Urinary bladder (tissue), 3 donors: ENCODE measurements at regions not wholly inside any gene's neighbourhood (a gene's known extent, or its start where the extent isn't known, plus 50 kb on each side); places are given as distances from the start of the nearest gene placed in this dataset.
A peak's percentile ranks its signal among the peaks of the same experiment; 100 is the strongest.
"Not testable (repeated sequence)": the region's sequence is repeated elsewhere in the genome, so short reads cannot be mapped to it uniquely, and the experiment has no call there.

Experiments
- DNase-seq: peaks from one replicate; pipeline ENCODE4 v3.0.0-alpha.2; 2015; ENCODE audit errors: extremely low spot score
- H3K27ac ChIP-seq: one replicate; pipeline ENCODE4 v1.5.1; 2013; ENCODE audit warnings: low read depth, mild to moderate bottlenecking, moderate library complexity
- H3K36me3 ChIP-seq: one replicate; pipeline ENCODE4 v1.6.1; 2013; ENCODE audit warnings: mild to moderate bottlenecking, moderate library complexity; ENCODE audit not compliant: insufficient read depth
- H3K4me1 ChIP-seq: one replicate; pipeline ENCODE4 v1.6.1; 2013; ENCODE audit warnings: mild to moderate bottlenecking, moderate library complexity; ENCODE audit not compliant: insufficient read depth
- H3K4me3 ChIP-seq: one replicate; pipeline ENCODE4 v1.5.1; 2013; ENCODE audit warnings: low read depth, low read length
- WGBS: extraction: QIAGEN DNeasy Blood & Tissue Kit; methylation state at CpG from one replicate; pipeline ENCODE4 v1.1.7; 2013; 5-methylcytosine and 5-hydroxymethylcytosine counted together
- donor health status: healthy with polysubstance abuse.
- donor health status: healthy.

DNA sequence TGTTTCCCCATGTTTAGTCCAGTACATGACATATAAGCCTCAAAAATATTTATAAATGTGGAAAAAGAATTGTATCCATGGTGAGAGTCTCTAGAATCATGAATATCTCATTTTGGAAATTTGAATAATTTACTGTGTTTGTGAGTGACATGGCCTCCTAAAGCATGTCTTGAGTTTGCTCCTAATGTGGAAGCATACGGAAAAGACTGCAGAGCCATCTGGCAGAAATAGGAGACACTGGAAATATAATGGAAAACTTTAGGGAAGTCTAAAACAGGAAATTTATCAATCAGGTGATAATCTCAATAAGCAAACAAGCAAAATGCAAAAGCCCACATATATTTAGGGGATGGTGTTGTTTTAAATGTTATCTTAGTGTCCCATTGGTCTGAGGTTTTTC lies 465.0 kb downstream of the TDRD3 start:
- WGBS = 87% methylated on average over 1 of the region's 1 CpG
- DNase-seq = no peak
- H3K36me3 ChIP-seq = no peaks in the 10 kb centered on the region
- no peak overlapping the region for H3K4me3 ChIP-seq
- H3K27ac ChIP-seq = no peak overlapping the region
- H3K4me1 ChIP-seq = no peaks in the 10 kb centered on the region

DNA sequence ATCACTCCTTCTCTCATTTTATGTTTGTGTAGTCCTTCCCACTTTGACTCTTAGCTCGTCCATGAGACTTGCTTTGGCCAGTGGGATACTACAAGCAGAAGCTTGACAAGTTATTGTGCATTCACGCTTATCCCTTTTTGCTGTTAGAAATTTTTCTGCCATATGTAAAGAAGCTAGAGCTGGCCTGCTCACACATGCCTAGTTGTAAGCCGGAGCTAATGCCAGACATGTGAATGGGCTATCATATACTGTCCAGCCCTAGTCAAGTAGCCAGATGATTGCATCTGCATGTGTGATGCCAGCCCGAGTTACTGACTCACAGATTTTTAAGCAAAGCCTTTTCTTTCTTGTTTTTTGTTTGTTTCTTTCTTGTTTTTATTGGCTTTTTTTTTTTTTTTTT lies 460.7 kb downstream of the TDRD3 start:
- 87% methylated on average over 4 of the region's 4 CpGs for WGBS
- H3K27ac ChIP-seq = no peak overlapping the region
- DNase-seq = no peak
- no peaks in the 10 kb centered on the region for H3K36me3 ChIP-seq
- no peak overlapping the region for H3K4me3 ChIP-seq
- no peaks in the 10 kb centered on the region for H3K4me1 ChIP-seq

DNA sequence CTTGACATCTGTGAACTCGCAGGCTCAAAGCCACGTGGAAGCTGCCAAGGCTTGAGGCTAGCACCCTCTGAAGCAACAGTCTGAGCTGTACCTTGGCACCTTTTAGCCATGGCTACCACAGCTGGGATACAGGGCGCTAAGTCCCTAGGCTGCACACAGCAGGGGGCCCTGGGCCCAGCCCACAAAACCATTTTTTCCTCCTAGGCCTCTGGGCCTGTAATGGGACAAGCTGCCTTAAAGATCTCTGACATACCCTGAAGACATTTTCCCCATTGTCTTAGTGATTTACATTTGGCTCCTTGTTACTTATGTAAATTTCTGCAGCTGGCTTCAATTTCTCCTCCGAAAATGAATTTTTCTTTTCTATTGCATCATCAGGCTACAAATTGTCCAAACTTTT lies 455.9 kb downstream of the TDRD3 start:
- Histone ChIP-seq H3K36me3 (no peaks in the 10 kb centered on the region), H3K4me1 (no peaks in the 10 kb centered on the region), H3K4me3 (no peak overlapping the region), H3K27ac (no peak overlapping the region)
- 90% methylated on average over 4 of the region's 4 CpGs for WGBS
- no peak for DNase-seq

DNA sequence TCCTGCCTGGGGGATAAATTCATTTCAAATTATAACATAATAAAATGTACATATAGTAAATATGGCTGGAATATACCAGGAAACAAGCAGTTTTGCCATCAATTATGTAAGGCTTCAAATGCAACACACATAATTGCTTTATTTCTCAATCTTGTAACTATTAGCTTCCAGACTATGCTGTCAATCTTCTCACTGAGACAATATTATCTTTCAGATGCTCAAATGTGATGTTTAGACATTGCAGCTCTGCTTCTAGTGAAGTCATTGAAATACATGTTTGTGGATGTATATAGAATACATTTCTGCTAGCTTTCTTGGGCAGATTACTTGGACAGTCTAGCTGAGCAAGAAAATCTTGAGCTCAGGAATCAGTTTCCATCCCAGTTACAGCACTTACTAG lies 454.4 kb downstream of the TDRD3 start:
- Histone ChIP-seq H3K4me3 (no peak overlapping the region), H3K4me1 (no peaks in the 10 kb centered on the region), H3K27ac (no peak overlapping the region), H3K36me3 (no peaks in the 10 kb centered on the region)
- DNase-seq = no peak

DNA sequence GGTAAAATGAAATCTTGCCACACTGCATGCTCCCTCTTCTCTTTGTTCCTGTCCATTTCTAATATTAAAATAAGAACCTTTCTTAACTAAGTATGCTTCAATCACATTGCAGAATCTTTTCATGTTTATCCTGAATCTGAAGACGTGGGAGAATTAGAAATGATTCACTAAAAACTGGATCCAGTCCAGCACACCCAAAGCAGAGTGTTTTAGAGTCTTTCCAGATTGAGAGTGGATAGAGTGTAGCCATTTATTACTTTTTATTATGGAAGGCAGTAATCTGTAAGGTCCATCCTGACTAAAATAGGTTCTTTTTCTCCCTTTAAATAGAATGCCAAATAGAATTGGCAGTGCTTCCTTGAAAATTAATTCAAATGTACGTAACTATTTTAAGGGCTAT lies 453.5 kb downstream of the TDRD3 start:
- Histone ChIP-seq H3K36me3 (no peaks in the 10 kb centered on the region), H3K27ac (no peak overlapping the region), H3K4me1 (no peaks in the 10 kb centered on the region), H3K4me3 (no peak overlapping the region)
- no peak for DNase-seq
- WGBS = 27% methylated on average over 2 of the region's 2 CpGs

DNA sequence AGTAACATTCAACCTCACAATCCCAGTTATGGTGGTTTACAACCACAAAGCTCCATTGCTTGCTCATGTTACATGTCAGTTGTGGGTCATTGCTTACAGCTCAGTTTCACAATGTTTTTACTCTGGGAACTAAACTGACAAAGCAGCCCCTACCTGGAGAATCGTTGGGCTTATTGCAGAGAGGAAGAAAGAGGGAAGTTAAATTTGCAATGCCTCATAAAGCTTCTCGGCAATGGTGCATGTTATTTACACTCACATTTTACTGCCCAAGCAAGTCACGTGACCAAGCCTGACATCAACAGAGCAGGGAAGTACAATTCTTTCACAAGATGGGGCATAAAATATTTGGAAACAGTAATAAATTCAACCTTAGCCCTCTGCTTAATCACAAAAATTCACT lies 441.6 kb downstream of the TDRD3 start:
- no peaks in the 10 kb centered on the region for H3K4me1 ChIP-seq
- WGBS = 37% methylated on average over 3 of the region's 3 CpGs
- DNase-seq = peak; percentile 23
- H3K27ac ChIP-seq = no peak overlapping the region
- no peak overlapping the region for H3K4me3 ChIP-seq
- no peaks in the 10 kb centered on the region for H3K36me3 ChIP-seq

DNA sequence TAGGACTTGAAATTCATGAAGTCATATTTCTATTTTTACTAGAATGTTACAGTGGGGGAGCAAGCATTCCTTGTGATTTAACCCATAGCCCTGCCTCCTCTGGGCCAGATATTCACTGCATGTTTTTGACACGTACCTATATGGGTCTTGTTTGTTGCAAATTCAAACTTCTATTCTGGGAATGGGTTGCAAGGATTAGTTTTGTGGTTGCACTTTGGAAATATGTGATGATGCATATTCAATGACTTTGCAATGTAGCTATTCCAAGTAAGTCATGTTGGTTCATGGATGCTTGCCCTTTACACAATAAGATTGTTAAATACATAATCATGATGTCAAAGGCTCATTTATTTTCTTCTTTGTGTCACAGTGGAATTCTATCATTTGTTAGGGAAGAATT lies 440.8 kb downstream of the TDRD3 start:
- Histone ChIP-seq H3K4me1 (no peaks in the 10 kb centered on the region), H3K27ac (no peak overlapping the region), H3K36me3 (no peaks in the 10 kb centered on the region), H3K4me3 (no peak overlapping the region)
- WGBS = 21% methylated on average over 1 of the region's 1 CpG
- no peak for DNase-seq

DNA sequence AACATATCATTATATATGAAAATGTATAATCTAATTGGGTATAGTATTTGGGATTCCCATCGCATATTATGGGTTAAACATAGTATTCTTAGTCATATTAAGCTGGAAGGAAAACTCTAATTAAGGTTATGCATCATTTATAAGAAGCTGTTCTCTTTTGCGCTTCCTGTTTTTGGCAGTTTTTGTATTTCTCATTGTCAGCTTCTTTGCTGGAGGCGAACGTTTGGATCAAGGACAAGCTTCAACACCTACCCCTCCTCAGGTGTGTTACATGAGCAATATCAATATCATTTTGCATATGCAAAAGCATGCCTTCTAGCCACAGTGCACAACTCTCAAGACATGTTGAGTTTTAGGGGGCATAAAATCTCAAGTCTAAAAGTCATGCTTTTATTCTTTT lies 439.8 kb downstream of the TDRD3 start:
- WGBS = 93% methylated on average over 4 of the region's 4 CpGs
- no peak for DNase-seq
- Histone ChIP-seq H3K27ac (no peak overlapping the region), H3K4me1 (no peaks in the 10 kb centered on the region), H3K4me3 (no peak overlapping the region), H3K36me3 (no peaks in the 10 kb centered on the region)

DNA sequence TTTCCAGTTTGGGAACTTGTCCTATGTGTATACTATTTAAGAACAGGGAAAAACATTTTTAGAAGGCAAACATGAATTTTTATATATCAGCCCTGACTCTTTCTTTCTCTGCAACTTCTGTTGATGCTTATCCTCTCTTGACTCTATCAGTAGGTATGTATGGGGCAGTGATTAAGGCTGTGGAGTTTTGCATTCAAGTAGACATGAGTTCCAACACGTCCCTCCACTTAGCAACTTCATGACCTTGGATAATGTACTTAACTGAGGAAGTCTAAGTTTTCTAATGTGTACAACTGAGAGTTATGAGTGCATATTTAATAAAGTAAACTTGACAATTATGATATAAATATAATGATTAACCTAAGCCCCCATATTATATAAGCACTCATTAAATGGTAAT lies 414.6 kb downstream of the TDRD3 start:
- Histone ChIP-seq H3K27ac (no peak overlapping the region), H3K4me3 (no peak overlapping the region), H3K36me3 (no peaks in the 10 kb centered on the region), H3K4me1 (no peaks in the 10 kb centered on the region)
- WGBS = 75% methylated on average over 1 of the region's 1 CpG
- no peak for DNase-seq

DNA sequence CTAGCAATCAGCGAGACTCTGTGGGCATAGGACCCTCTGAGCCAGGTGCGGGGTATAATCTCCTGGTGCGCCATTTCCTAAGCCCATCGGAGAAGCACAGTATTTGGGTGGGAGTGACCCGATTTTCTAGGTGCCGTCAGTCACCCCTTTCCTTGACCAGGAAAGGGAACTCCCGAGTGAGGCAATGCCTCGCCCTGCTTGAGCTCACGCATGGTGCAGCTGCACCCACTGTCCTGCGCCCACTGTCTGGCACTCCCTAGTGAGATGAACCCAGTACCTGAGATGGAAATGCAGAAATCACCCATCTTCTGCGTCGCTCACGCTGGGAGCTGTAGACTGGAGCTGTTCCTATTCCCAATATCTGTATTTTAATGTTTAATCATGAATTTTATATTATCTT lies 408.6 kb downstream of the TDRD3 start:
- H3K27ac ChIP-seq, H3K4me3 ChIP-seq, H3K4me1 ChIP-seq, DNase-seq, H3K36me3 ChIP-seq: not testable (repeated sequence)
- WGBS = 95% methylated on average over 13 of the region's 13 CpGs

DNA sequence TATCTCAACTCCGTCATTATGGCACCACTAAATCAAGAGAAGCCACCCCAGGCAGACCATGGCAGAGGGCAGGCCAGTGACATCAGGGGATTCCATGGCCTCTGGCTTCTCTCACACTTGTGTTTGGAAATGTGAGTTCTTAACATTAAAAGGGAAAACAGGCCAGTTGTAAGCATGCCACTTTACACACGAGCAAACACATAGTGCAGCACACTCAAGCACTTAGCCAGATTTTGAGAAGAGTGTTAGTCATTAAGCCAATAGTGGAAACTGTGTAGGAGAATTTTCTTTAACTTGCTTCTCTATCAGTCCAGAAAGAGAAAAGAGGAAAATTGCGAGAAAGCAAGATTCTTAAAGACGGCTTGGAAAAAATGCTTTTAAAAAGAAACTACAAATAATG lies 401.5 kb downstream of the TDRD3 start:
- Histone ChIP-seq H3K27ac (no peak overlapping the region), H3K4me3 (no peak overlapping the region), H3K4me1 (no peaks in the 10 kb centered on the region), H3K36me3 (no peaks in the 10 kb centered on the region)
- WGBS = 81% methylated on average over 4 of the region's 4 CpGs
- DNase-seq = no peak

DNA sequence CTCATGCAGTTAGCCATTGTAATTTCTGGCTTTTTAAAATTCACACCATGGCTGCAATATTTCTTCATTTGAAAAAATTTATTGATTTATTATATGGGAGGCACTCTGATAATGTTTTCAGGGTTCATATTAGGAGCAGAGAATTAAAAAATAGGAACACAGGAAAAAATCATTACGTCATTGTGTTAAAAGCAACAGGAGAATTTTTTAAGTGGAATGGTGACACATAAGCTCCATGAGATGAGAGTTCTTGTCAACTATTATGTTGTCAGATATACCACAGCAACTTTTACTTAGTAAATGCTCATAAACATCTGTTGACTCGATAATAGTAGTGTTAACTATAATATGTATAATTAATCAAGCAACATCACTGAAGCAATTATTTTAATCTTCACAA lies 400.1 kb downstream of the TDRD3 start:
- no peaks in the 10 kb centered on the region for H3K36me3 ChIP-seq
- no peak overlapping the region for H3K27ac ChIP-seq
- WGBS = 87% methylated on average over 2 of the region's 2 CpGs
- no peaks in the 10 kb centered on the region for H3K4me1 ChIP-seq
- no peak for DNase-seq
- no peak overlapping the region for H3K4me3 ChIP-seq

DNA sequence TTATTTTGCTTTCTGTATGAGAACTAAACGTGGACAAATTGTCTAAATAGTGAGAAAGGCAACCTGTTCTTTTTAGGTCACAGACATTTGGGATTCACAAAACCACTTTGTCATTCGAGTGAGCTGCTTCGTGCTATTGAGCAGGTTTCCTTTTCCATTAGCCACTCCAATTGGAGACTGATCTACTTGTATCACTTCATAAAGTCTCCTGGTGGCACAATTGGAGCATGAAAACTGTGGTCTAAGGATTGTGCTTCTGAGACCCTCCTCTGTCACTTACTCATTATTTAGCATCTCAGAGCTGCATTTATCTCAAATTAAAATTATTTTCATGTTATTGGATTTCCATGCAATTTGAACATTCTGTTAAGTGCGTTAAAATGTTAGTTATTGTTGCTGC lies 397.7 kb downstream of the TDRD3 start:
- no peaks in the 10 kb centered on the region for H3K36me3 ChIP-seq
- H3K27ac ChIP-seq = no peak overlapping the region
- DNase-seq = no peak
- H3K4me1 ChIP-seq = no peaks in the 10 kb centered on the region
- WGBS = 67% methylated on average over 4 of the region's 4 CpGs
- H3K4me3 ChIP-seq = no peak overlapping the region

DNA sequence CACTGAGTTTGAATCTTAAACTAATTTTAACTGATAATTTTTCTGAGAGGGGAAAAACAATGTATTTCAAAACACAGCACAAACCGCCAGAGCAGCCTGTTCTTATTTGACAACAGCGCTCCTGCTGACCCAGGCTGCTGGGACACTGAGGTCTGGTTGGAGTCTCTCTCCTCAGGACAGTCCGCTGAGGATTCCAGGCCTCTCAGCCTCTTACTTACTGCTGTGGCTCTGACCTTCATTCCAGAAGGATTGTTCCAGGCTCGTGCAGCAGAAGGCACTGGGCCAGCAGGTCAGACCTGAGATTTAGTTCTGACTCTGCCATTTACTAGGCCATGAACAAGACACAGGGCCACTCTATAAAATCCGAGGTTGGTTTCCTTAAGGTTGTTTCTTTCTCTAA lies 393.6 kb downstream of the TDRD3 start:
- 60% methylated on average over 5 of the region's 5 CpGs for WGBS
- no peak for DNase-seq
- no peak overlapping the region for H3K27ac ChIP-seq
- H3K4me3 ChIP-seq = no peak overlapping the region
- no peaks in the 10 kb centered on the region for H3K36me3 ChIP-seq
- no peaks in the 10 kb centered on the region for H3K4me1 ChIP-seq

DNA sequence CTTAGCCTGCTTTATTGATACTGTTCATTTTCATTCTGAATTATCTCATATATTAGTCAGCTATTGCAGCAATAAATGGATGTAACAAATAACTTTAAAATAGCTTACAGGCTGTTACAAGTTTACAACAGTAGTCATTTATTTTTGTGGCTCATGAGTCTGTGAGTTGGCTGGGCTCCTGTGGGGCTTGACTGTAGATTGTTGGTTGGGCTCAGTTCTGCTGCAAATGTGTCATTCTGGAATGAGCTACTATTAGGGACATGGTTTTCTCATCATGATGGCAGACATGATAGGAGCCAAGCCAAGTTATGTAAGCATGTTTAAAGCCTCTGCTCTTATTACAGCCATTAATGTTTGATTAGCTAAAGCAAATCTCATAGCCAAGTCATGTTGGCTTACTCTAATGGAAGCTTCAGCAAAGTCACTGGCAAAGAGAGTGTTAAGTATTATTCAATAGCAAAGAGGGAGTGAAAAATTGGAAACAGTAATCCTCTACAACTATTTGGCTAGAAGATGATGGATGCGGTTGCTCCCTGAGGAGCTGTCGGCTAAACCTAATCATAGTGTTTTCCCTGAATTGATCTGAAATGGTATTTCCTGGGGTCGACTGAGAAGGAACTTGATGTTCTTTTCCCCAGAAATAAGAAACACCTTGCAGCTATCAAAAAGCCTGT lies 391.3 kb downstream of the TDRD3 start:
- WGBS = 61% methylated on average over 3 of the region's 3 CpGs
- Histone ChIP-seq H3K36me3 (no peaks in the 10 kb centered on the region), H3K4me1 (no peaks in the 10 kb centered on the region), H3K4me3 (no peak overlapping the region), H3K27ac (no peak overlapping the region)
- no peak for DNase-seq
